HS-5 (cell line): ENCODE measurements at regions not wholly inside any gene's neighbourhood (a gene's known extent, or its start where the extent isn't known, plus 50 kb on each side); places are given as distances from the start of the nearest gene placed in this dataset.

ENCODE experiments used
- DNase-seq: peaks from one replicate; pipeline ENCODE4 v3.0.0-alpha.2; 2012; ENCODE audit warnings: low read depth

- DNase-seq = no peak
Measured at GRCh38 chr3:174776636-174777035, 82.5 kb upstream of the NAALADL2 start.

GRCh38 chr3:174777813-174778212, 81.3 kb upstream of the NAALADL2 start:
- DNase-seq = no peak

- DNase-seq = no peak
Measured at GRCh38 chr3:174783502-174783901, 75.6 kb upstream of the NAALADL2 start.

- DNase-seq = peak; percentile 41
Measured at GRCh38 chr3:174784206-174784934, 74.8 kb upstream of the NAALADL2 start.

GRCh38 chr3:174786825-174787224, 72.3 kb upstream of the NAALADL2 start:
- DNase-seq = no peak

- DNase-seq = no peak
Measured at GRCh38 chr3:174791161-174791560, 68.0 kb upstream of the NAALADL2 start.

- no peak for DNase-seq
Measured at GRCh38 chr3:174792864-174793263, 66.3 kb upstream of the NAALADL2 start.
